ENCODE measurements at regions not wholly inside any gene's neighbourhood (a gene's known extent, or its start where the extent isn't known, plus 50 kb on each side); places are given as distances from the start of the nearest gene placed in this dataset.
A peak's percentile ranks its signal among the peaks of the same experiment; 100 is the strongest.

DNA sequence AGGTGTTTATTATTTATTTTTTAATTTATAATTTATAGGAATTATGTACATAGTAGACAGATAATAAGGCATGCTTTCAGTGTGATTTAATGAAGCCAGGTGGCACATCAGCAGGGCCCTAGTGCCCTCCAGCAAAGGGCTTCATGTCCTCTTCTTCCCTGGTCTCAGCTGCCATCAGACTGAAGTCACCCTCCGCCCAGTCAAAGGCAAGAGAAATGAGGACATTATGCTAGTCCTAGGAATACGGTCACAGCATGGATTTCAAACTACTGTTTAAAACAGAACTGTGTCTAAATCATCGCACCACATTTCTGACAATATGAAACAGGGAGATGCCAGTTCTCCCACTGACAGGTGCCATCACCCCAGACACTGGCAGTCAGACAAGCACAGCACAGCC, 168.1 kb downstream of the SEC16B start:
- Histone ChIP-seq H3K27me3 (replicated peaks in 2 of 5; ENCODE audit: control insufficient read depth in 4 of 5, insufficient read depth in 5 of 5, low read length in 4 of 5) (peaks cover 0 to 9% (median 2%) of the 10 kb centered on the region in 5 experiments), H3K4me3 (ENCODE audit: control insufficient read depth in 1 of 7, extremely low read depth in 1 of 7, insufficient read depth in 4 of 7, low read depth in 2 of 7, low read length in 6 of 7) (no peak overlapping the region), H3K9me3 (ENCODE audit: control extremely low read depth in 1 of 5, control insufficient read depth in 4 of 5, insufficient read depth in 2 of 5, low read depth in 1 of 5, low read length in 4 of 5) (peaks cover 0 to 10% (median 6%) of the 10 kb centered on the region in 5 experiments), H3K4me1 (ENCODE audit: control extremely low read depth in 1 of 4, control insufficient read depth in 4 of 4, insufficient read depth in 4 of 4, low read length in 3 of 4) (no peaks in the 10 kb centered on the region), H3K27ac (ENCODE audit: insufficient read depth in 1 of 2, low read depth in 1 of 2, low read length in 2 of 2, poor library complexity in 1 of 2, severe bottlenecking in 2 of 2) (no peak overlapping the region), H3K36me3 (ENCODE audit: control insufficient read depth in 4 of 4, insufficient read depth in 4 of 4, low read length in 3 of 4) (no peaks in the 10 kb centered on the region)
- DNase-seq, result no peak
- 100% methylated on average over 2 of the region's 3 CpGs for WGBS (ENCODE audit: insufficient coverage)
- CTCF ChIA-PET, result no interaction called here
- POLR2A ChIA-PET, result no interaction called here

DNA sequence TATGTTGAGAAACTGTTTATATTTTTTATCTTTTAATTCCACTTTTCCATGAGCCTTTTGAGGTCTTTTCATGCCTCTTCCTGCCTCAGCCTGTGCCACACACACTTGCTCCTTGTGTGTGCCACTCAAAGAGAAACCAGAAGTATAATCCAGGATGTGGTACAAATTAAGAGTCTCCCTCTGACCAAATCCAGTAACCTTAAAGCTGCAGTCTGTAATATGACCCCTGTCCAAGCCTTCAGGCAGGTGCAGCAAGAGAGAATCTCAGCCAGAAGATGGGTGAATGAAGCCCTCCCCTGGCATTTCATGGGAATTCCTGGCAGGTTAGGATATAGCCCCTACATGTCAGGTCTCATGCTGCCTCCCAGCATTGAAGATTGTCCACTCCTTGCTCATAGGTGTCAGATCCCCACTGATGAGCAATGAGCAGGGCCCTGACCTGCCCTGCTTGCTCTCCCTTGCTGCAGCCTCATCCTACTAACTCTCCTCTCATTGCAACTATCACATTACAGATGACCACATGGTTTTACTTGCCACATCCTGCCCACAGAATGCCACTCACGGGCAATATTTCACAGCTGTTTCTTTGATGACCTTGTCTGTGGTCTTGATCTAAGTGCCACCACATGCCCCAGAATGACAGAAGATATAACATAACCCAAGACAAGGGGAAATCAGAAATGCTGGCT, 169.3 kb downstream of the SEC16B start:
- Histone ChIP-seq H3K27ac (ENCODE audit: insufficient read depth in 1 of 2, low read depth in 1 of 2, low read length in 2 of 2, poor library complexity in 1 of 2, severe bottlenecking in 2 of 2) (no peak overlapping the region), H3K27me3 (replicated peaks in 2 of 5; ENCODE audit: control insufficient read depth in 4 of 5, insufficient read depth in 5 of 5, low read length in 4 of 5) (peaks cover 0 to 12% (median 2%) of the 10 kb centered on the region in 5 experiments), H3K9me3 (ENCODE audit: control extremely low read depth in 1 of 5, control insufficient read depth in 4 of 5, insufficient read depth in 2 of 5, low read depth in 1 of 5, low read length in 4 of 5) (peaks cover 0 to 10% (median 6%) of the 10 kb centered on the region in 5 experiments), H3K4me1 (ENCODE audit: control extremely low read depth in 1 of 4, control insufficient read depth in 4 of 4, insufficient read depth in 4 of 4, low read length in 3 of 4) (no peaks in the 10 kb centered on the region), H3K4me3 (ENCODE audit: control insufficient read depth in 1 of 7, extremely low read depth in 1 of 7, insufficient read depth in 4 of 7, low read depth in 2 of 7, low read length in 6 of 7) (no peak overlapping the region), H3K36me3 (ENCODE audit: control insufficient read depth in 4 of 4, insufficient read depth in 4 of 4, low read length in 3 of 4) (no peaks in the 10 kb centered on the region)
- WGBS (ENCODE audit: insufficient coverage), result 0% methylated on average over 1 of the region's 1 CpG
- POLR2A ChIA-PET, result no interaction called here
- CTCF ChIA-PET, result no interaction called here
- DNase-seq, result peak in 2 of 3 donors; percentile 8 to 44

DNA sequence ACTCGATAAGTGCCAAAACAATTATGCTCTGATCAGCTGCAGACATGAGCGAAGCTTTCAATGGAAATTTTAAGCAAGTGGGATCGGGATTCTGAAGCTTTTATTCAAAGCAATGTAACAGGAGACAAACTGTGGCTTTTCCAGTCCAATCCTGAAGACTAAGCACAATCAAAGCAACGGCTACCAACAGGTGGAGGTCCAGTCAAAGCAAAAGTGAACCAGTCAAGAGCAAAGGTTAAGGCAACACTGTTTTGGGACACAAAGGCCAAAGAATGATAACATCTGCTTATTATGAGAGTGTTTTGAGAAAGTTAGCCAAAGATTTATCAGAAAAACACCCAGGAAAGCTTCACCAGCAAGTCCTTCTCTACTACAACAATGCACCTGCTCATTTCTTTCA, 170.1 kb downstream of the SEC16B start:
- POLR2A ChIA-PET, result no interaction called here
- no peak for DNase-seq
- Histone ChIP-seq H3K36me3 (ENCODE audit: control insufficient read depth in 4 of 4, insufficient read depth in 4 of 4, low read length in 3 of 4) (no peaks in the 10 kb centered on the region), H3K27me3 (replicated peaks in 2 of 5; ENCODE audit: control insufficient read depth in 4 of 5, insufficient read depth in 5 of 5, low read length in 4 of 5) (peaks cover 0 to 12% (median 2%) of the 10 kb centered on the region in 5 experiments), H3K4me3 (ENCODE audit: control insufficient read depth in 1 of 7, extremely low read depth in 1 of 7, insufficient read depth in 4 of 7, low read depth in 2 of 7, low read length in 6 of 7) (no peak overlapping the region), H3K27ac (ENCODE audit: insufficient read depth in 1 of 2, low read depth in 1 of 2, low read length in 2 of 2, poor library complexity in 1 of 2, severe bottlenecking in 2 of 2) (no peak overlapping the region), H3K9me3 (ENCODE audit: control extremely low read depth in 1 of 5, control insufficient read depth in 4 of 5, insufficient read depth in 2 of 5, low read depth in 1 of 5, low read length in 4 of 5) (peaks cover 0 to 10% (median 6%) of the 10 kb centered on the region in 5 experiments), H3K4me1 (ENCODE audit: control extremely low read depth in 1 of 4, control insufficient read depth in 4 of 4, insufficient read depth in 4 of 4, low read length in 3 of 4) (no peaks in the 10 kb centered on the region)
- 92% methylated on average over 4 of the region's 4 CpGs for WGBS (ENCODE audit: insufficient coverage)
- CTCF ChIA-PET, result no interaction called here

DNA sequence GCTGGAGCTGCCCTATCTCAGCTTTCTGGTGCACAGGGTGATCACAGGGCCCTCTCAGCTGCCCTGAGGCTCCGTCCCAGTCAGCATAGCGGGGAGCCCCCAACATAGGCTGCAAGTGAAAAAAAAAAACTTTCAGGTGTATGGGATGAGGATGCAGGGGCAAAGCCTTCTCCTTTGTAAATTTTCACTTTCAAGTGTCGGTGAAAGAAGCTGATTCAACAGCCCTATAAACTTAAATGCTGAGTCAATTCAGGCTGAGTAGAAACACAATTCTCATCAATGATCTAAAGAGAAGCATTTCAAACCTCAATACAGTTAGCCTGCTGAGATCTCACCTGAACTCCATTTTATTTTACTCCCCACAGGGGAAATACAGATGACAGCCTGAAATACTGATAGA, 171.2 kb downstream of the SEC16B start:
- H3K4me1 ChIP-seq (ENCODE audit: control extremely low read depth in 1 of 4, control insufficient read depth in 4 of 4, insufficient read depth in 4 of 4, low read length in 3 of 4), result no peaks in the 10 kb centered on the region
- DNase-seq, result no peak
- no peak overlapping the region for H3K4me3 ChIP-seq (ENCODE audit: control insufficient read depth in 1 of 7, extremely low read depth in 1 of 7, insufficient read depth in 4 of 7, low read depth in 2 of 7, low read length in 6 of 7)
- H3K9me3 ChIP-seq (ENCODE audit: control extremely low read depth in 1 of 5, control insufficient read depth in 4 of 5, insufficient read depth in 2 of 5, low read depth in 1 of 5, low read length in 4 of 5), result peaks cover 0 to 5% (median under 1%) of the 10 kb centered on the region in 5 experiments
- peaks cover 0 to 12% (median 2%) of the 10 kb centered on the region in 5 experiments for H3K27me3 ChIP-seq (replicated peaks in 2 of 5; ENCODE audit: control insufficient read depth in 4 of 5, insufficient read depth in 5 of 5, low read length in 4 of 5)
- ChIA-PET CTCF (no interaction called here), POLR2A (no interaction called here)
- H3K36me3 ChIP-seq (ENCODE audit: control insufficient read depth in 4 of 4, insufficient read depth in 4 of 4, low read length in 3 of 4), result no peaks in the 10 kb centered on the region
- WGBS (ENCODE audit: insufficient coverage), result 80% methylated on average over 1 of the region's 3 CpGs
- no peak overlapping the region for H3K27ac ChIP-seq (ENCODE audit: insufficient read depth in 1 of 2, low read depth in 1 of 2, low read length in 2 of 2, poor library complexity in 1 of 2, severe bottlenecking in 2 of 2)

DNA sequence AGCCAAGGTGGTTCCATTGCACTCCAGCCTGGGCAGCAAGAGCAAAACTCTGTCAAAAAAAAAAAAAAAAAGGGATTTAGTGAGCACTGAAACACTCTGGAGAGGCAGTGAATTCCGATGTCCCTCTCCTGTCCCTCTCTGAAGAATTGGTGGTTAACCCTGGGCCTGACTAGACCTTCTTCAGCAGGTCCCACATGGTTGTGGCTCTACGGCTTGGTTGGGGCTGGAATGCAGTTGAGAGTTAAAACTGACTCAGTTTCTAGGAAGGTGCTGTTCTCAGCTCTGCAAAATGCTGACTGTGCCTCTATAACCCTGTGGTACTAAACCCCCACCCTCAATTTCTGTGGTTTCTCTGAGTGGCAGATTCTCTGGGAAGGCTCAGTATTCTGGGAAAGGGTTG, 173.3 kb downstream of the SEC16B start:
- no peak for DNase-seq
- Histone ChIP-seq H3K27ac (ENCODE audit: insufficient read depth in 1 of 2, low read depth in 1 of 2, low read length in 2 of 2, poor library complexity in 1 of 2, severe bottlenecking in 2 of 2) (no peak overlapping the region), H3K4me3 (ENCODE audit: control insufficient read depth in 1 of 7, extremely low read depth in 1 of 7, insufficient read depth in 4 of 7, low read depth in 2 of 7, low read length in 6 of 7) (no peak overlapping the region), H3K9me3 (ENCODE audit: control extremely low read depth in 1 of 5, control insufficient read depth in 4 of 5, insufficient read depth in 2 of 5, low read depth in 1 of 5, low read length in 4 of 5) (no peaks in the 10 kb centered on the region), H3K36me3 (ENCODE audit: control insufficient read depth in 4 of 4, insufficient read depth in 4 of 4, low read length in 3 of 4) (no peaks in the 10 kb centered on the region), H3K27me3 (replicated peaks in 2 of 5; ENCODE audit: control insufficient read depth in 4 of 5, insufficient read depth in 5 of 5, low read length in 4 of 5) (peaks cover 0 to 12% (median 2%) of the 10 kb centered on the region in 5 experiments), H3K4me1 (ENCODE audit: control extremely low read depth in 1 of 4, control insufficient read depth in 4 of 4, insufficient read depth in 4 of 4, low read length in 3 of 4) (no peaks in the 10 kb centered on the region)
- ChIA-PET CTCF (no interaction called here), POLR2A (interaction anchor here (0.7 kb wide), 1 partner anchor 375 kb away, joined by 4 read pairs; no protein-coding TSS in a partner anchor)
- WGBS (ENCODE audit: insufficient coverage), result no CpG with 5 or more reads among the region's 2 CpGs

DNA sequence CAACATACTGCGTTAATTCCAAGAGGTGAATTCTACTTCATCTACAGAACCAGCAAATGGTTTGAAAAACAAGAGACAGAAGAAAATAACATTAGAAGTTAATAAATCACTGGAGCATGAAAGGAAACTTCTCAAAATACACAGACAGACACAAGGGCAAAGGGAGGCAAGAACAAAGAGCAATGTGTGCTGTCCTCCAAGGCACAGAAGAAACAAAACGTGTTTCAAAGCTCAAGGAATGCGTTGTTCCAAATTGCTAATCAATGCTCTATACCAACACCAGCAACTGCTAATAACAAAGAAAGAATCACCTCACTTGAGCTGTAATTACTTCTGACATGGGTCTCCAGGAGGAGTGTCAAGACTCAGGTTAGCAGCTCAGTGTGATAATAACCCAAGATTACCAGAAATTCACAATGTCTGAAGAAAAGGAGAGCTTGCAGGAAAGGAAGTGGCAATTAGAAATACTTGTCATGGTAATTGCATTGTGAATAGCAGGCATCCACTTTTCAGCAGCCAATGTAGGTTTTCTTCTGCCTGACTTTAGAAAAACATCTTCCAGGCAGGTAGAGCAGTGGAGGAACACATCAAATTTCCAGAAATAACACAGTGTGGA, 175.4 kb downstream of the SEC16B start:
- ChIA-PET CTCF (no interaction called here), POLR2A (no interaction called here)
- H3K4me1 ChIP-seq (ENCODE audit: control extremely low read depth in 1 of 4, control insufficient read depth in 4 of 4, insufficient read depth in 4 of 4, low read length in 3 of 4), result no peaks in the 10 kb centered on the region
- WGBS (ENCODE audit: insufficient coverage), result 20% methylated on average over 1 of the region's 3 CpGs
- DNase-seq, result no peak
- no peak overlapping the region for H3K4me3 ChIP-seq (ENCODE audit: control insufficient read depth in 1 of 7, extremely low read depth in 1 of 7, insufficient read depth in 4 of 7, low read depth in 2 of 7, low read length in 6 of 7)
- H3K36me3 ChIP-seq (ENCODE audit: control insufficient read depth in 4 of 4, insufficient read depth in 4 of 4, low read length in 3 of 4), result no peaks in the 10 kb centered on the region
- no peaks in the 10 kb centered on the region for H3K9me3 ChIP-seq (ENCODE audit: control extremely low read depth in 1 of 5, control insufficient read depth in 4 of 5, insufficient read depth in 2 of 5, low read depth in 1 of 5, low read length in 4 of 5)
- no peak overlapping the region for H3K27ac ChIP-seq (ENCODE audit: insufficient read depth in 1 of 2, low read depth in 1 of 2, low read length in 2 of 2, poor library complexity in 1 of 2, severe bottlenecking in 2 of 2)
- peaks cover 0 to 12% (median 2%) of the 10 kb centered on the region in 5 experiments for H3K27me3 ChIP-seq (replicated peaks in 2 of 5; ENCODE audit: control insufficient read depth in 4 of 5, insufficient read depth in 5 of 5, low read length in 4 of 5)

DNA sequence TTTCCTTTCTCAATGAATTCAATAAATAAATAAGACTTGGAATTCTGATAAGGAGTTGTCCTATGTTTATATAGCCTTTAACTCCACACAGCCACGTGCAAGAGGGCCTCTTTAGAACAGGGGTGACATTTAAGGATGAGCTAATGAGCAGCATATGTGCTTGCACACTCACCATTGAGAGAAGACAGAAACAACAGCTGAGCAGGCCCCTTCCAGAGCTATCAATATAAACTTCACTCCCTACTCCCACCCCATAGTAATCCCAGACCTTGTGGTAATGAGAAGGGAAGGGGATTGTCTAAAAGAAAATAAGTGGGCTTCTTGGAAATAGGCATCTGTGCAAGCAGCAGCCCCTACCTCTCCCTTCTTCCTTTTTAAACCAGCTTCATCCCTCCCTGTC, 176.0 kb downstream of the SEC16B start:
- H3K4me1 ChIP-seq (ENCODE audit: control extremely low read depth in 1 of 4, control insufficient read depth in 4 of 4, insufficient read depth in 4 of 4, low read length in 3 of 4), result no peaks in the 10 kb centered on the region
- WGBS (ENCODE audit: insufficient coverage), result no CpG with 5 or more reads among the region's 1 CpG
- ChIA-PET POLR2A (no interaction called here), CTCF (no interaction called here)
- H3K9me3 ChIP-seq (ENCODE audit: control extremely low read depth in 1 of 5, control insufficient read depth in 4 of 5, insufficient read depth in 2 of 5, low read depth in 1 of 5, low read length in 4 of 5), result no peaks in the 10 kb centered on the region
- H3K4me3 ChIP-seq (ENCODE audit: control insufficient read depth in 1 of 7, extremely low read depth in 1 of 7, insufficient read depth in 4 of 7, low read depth in 2 of 7, low read length in 6 of 7), result no peak overlapping the region
- H3K27ac ChIP-seq (ENCODE audit: insufficient read depth in 1 of 2, low read depth in 1 of 2, low read length in 2 of 2, poor library complexity in 1 of 2, severe bottlenecking in 2 of 2), result no peak overlapping the region
- peaks cover 0 to 11% (median 0%) of the 10 kb centered on the region in 5 experiments for H3K27me3 ChIP-seq (replicated peaks in 2 of 5; ENCODE audit: control insufficient read depth in 4 of 5, insufficient read depth in 5 of 5, low read length in 4 of 5)
- no peak for DNase-seq
- H3K36me3 ChIP-seq (ENCODE audit: control insufficient read depth in 4 of 4, insufficient read depth in 4 of 4, low read length in 3 of 4), result no peaks in the 10 kb centered on the region

Data from common myeloid progenitor, CD34-positive (primary cell).